H9 (cell line): ENCODE measurements at regions not wholly inside any gene's neighbourhood (a gene's known extent, or its start where the extent isn't known, plus 50 kb on each side); places are given as distances from the start of the nearest gene placed in this dataset.

Source experiments
- DNase-seq: peaks from one replicate; pipeline ENCODE4 v3.0.0-alpha.2; 2017
- H2AFZ ChIP-seq: one replicate; pipeline ENCODE4 v1.6.1; 2013; ENCODE audit warnings: mild to moderate bottlenecking, low read length, control low read depth, moderate library complexity
- H2AK5ac ChIP-seq: 2 replicates; pipeline ENCODE4 v1.6.1; 2013; ENCODE audit warnings: low read length, control low read depth, mixed read lengths; ENCODE audit not compliant: insufficient read length
- H2BK120ac ChIP-seq: one replicate; pipeline ENCODE4 v1.6.1; 2013; ENCODE audit warnings: low read depth, mild to moderate bottlenecking, low read length, control low read depth, inconsistent platforms; ENCODE audit not compliant: poor library complexity, severe bottlenecking
- H2BK12ac ChIP-seq: 2 replicates; pipeline ENCODE4 v1.6.1; 2013; ENCODE audit warnings: low read length, control low read depth, mixed read lengths, low read depth; ENCODE audit not compliant: insufficient read length
- H2BK15ac ChIP-seq: 2 replicates; pipeline ENCODE4 v1.6.1; 2013; ENCODE audit warnings: low read depth, low read length, control low read depth
- H2BK20ac ChIP-seq: one replicate; pipeline ENCODE4 v1.6.1; 2013; ENCODE audit warnings: low read depth, mild to moderate bottlenecking, low read length, control low read depth, inconsistent platforms; ENCODE audit not compliant: poor library complexity, severe bottlenecking
- H2BK5ac ChIP-seq: 2 replicates; pipeline ENCODE4 v1.6.1; 2013; ENCODE audit warnings: low read length, control low read depth, mixed read lengths; ENCODE audit not compliant: insufficient read length
- H3K14ac ChIP-seq: 2 replicates; pipeline ENCODE4 v1.6.1; 2013; ENCODE audit warnings: low read length, control low read depth; ENCODE audit not compliant: insufficient read depth
- H3K18ac ChIP-seq: 2 replicates; pipeline ENCODE4 v1.6.1; 2013; ENCODE audit warnings: low read depth, mild to moderate bottlenecking, mixed read lengths, low read length, control low read depth; ENCODE audit not compliant: insufficient read length
- H3K23ac ChIP-seq: 2 replicates; pipeline ENCODE4 v1.6.1; 2013; ENCODE audit warnings: low read length, control low read depth, mixed read lengths, low read depth; ENCODE audit not compliant: insufficient read length
- H3K23me2 ChIP-seq: 2 replicates; pipeline ENCODE4 v1.6.1; 2013; ENCODE audit warnings: low read depth, mild to moderate bottlenecking, mixed read lengths, low read length, control low read depth; ENCODE audit not compliant: insufficient read length, poor library complexity, severe bottlenecking
- H3K27ac ChIP-seq: 2 replicates; pipeline ENCODE4 v1.5.1; 2013; ENCODE audit warnings: low read length, control low read depth, mixed read lengths, low read depth; ENCODE audit not compliant: insufficient read length
- H3K27me3 ChIP-seq: 2 replicates; pipeline ENCODE4 v1.6.1; 2013; ENCODE audit warnings: low read length, control low read depth, inconsistent platforms; ENCODE audit not compliant: insufficient read depth
- H3K4ac ChIP-seq: 2 replicates; pipeline ENCODE4 v1.6.1; 2013; ENCODE audit warnings: low read depth, mild to moderate bottlenecking, control low read depth, inconsistent platforms, low read length, moderate library complexity
- H3K4me1 ChIP-seq: 2 replicates; pipeline ENCODE4 v1.6.1; 2013; ENCODE audit warnings: low read length, control low read depth, inconsistent platforms; ENCODE audit not compliant: insufficient read depth
- H3K4me2 ChIP-seq: 2 replicates; pipeline ENCODE4 v1.6.1; 2013; ENCODE audit warnings: low read length, control low read depth, mixed read lengths; ENCODE audit not compliant: insufficient read length, insufficient read depth
- H3K56ac ChIP-seq: 2 replicates; pipeline ENCODE4 v1.6.1; 2013; ENCODE audit warnings: low read depth, mild to moderate bottlenecking, mixed read lengths, low read length, control low read depth; ENCODE audit not compliant: insufficient read length
- H3K79me1 ChIP-seq: 2 replicates; pipeline ENCODE4 v1.6.1; 2013; ENCODE audit warnings: low read depth, mild to moderate bottlenecking, moderate library complexity, low read length, control low read depth, inconsistent platforms; ENCODE audit not compliant: insufficient read depth, poor library complexity, severe bottlenecking
- H3K79me2 ChIP-seq: 2 replicates; pipeline ENCODE4 v1.6.1; 2013; ENCODE audit warnings: low read length, control low read depth, inconsistent platforms; ENCODE audit not compliant: insufficient read depth
- H3K9ac ChIP-seq: 2 replicates; pipeline ENCODE4 v1.6.1; 2013; ENCODE audit warnings: low read length, control low read depth, mixed read lengths; ENCODE audit not compliant: insufficient read length; ENCODE audit errors: extremely low read depth
- H3K9me3 ChIP-seq: one replicate; pipeline ENCODE4 v1.6.1; 2013; ENCODE audit warnings: low read depth, low read length, inconsistent platforms; ENCODE audit not compliant: control insufficient read depth
- H3T11ph ChIP-seq: one replicate; pipeline ENCODE4 v1.6.1; 2013; ENCODE audit warnings: mild to moderate bottlenecking, low read length, control low read depth, inconsistent platforms
- H4K20me1 ChIP-seq: one replicate; pipeline ENCODE4 v1.6.1; 2013; ENCODE audit not compliant: control insufficient read depth, insufficient read length, insufficient read depth
- H4K5ac ChIP-seq: 2 replicates; pipeline ENCODE4 v1.6.1; 2013; ENCODE audit warnings: low read depth, mild to moderate bottlenecking, mixed read lengths, low read length, control low read depth; ENCODE audit not compliant: insufficient read length
- H4K8ac ChIP-seq: replicated peaks from 2 replicates; pipeline ENCODE4 v1.6.1; 2013; ENCODE audit warnings: low read length, control low read depth, mixed read lengths, low read depth; ENCODE audit not compliant: insufficient read length
- H4K91ac ChIP-seq: 2 replicates; pipeline ENCODE4 v1.6.1; 2013; ENCODE audit warnings: low read depth, mild to moderate bottlenecking, moderate library complexity, mixed read lengths, low read length, control low read depth; ENCODE audit not compliant: insufficient read length
- H3K27ac Mint-ChIP-seq, 3 experiments: 2 replicates in 2 of 3; 3 replicates in 1 of 3; pipeline ENCODE4 v1.8.0; 2020 to 2021; ENCODE audit warnings: mixed read lengths in 3 of 3, mild to moderate bottlenecking in 1 of 3, moderate library complexity in 1 of 3
- H3K27me3 Mint-ChIP-seq: 2 replicates; pipeline ENCODE4 v1.8.0; 2021; ENCODE audit warnings: low read depth, mild to moderate bottlenecking, moderate library complexity, mixed read lengths
- H3K36me3 Mint-ChIP-seq, 3 experiments: 2 replicates in 2 of 3; 3 replicates in 1 of 3; pipeline ENCODE4 v1.8.0; 2020 to 2021; ENCODE audit warnings: low read depth in 3 of 3, mixed read lengths in 3 of 3; ENCODE audit not compliant: insufficient read depth in 1 of 3
- H3K4me1 Mint-ChIP-seq, 2 experiments: 2 replicates each; pipeline ENCODE4 v1.8.0; 2020; ENCODE audit warnings: mixed read lengths in 2 of 2
- H3K4me3 Mint-ChIP-seq, 2 experiments: 2 replicates in 1 of 2; 3 replicates in 1 of 2; pipeline ENCODE4 v1.8.0; 2020 to 2021; ENCODE audit warnings: mild to moderate bottlenecking in 2 of 2, mixed read lengths in 2 of 2, moderate library complexity in 1 of 2
- H3K9me3 Mint-ChIP-seq, 2 experiments: 2 replicates in 1 of 2; 3 replicates in 1 of 2; pipeline ENCODE4 v1.8.0; 2020; ENCODE audit warnings: mild to moderate bottlenecking in 2 of 2, mixed read lengths in 2 of 2, moderate library complexity in 1 of 2
- CTCF ChIP-seq: fragments of 200-600 bp; sonication (generic); conservative IDR thresholded peaks from 3 replicates; pipeline ENCODE4 v1.8.0; 2021; ENCODE audit warnings: antibody characterized with exemption, mild to moderate bottlenecking

GRCh38 chr21:24110846-24111245, 1496.4 kb downstream of the MRPL39 start:
- Histone ChIP-seq H3K79me2 (no peaks in the 10 kb centered on the region), H4K91ac (no peak overlapping the region), H3K4ac (no peak overlapping the region), H3K79me1 (no peaks in the 10 kb centered on the region), H3K23ac (no peak overlapping the region), H3K18ac (no peak overlapping the region), H3K27me3 (no peaks in the 10 kb centered on the region), H2AK5ac (no peak overlapping the region), H3T11ph (no peak overlapping the region), H4K5ac (no peak overlapping the region), H2BK120ac (no peak overlapping the region), H4K20me1 (no peaks in the 10 kb centered on the region), H3K56ac (no peak overlapping the region), H2BK15ac (no peak overlapping the region), H3K27ac (no peak overlapping the region), H3K23me2 (no peaks in the 10 kb centered on the region), H3K4me2 (no peak overlapping the region), H2BK20ac (no peak overlapping the region), H2BK5ac (no peak overlapping the region), H3K4me1 (no peaks in the 10 kb centered on the region), H3K9me3 (no peaks in the 10 kb centered on the region), H3K14ac (no peak overlapping the region), H3K9ac (no peak overlapping the region), H4K8ac (no peak overlapping the region), H2AFZ (no peak overlapping the region), H2BK12ac (no peak overlapping the region)
- no peak for TF ChIP-seq CTCF
- no peak for DNase-seq
- Mint-ChIP-seq H3K36me3 (peaks cover 0 to 10% (median 0%) of the 10 kb centered on the region in 3 experiments; a peak in 3 of 7 replicates), H3K27me3 (peaks cover 2% of the 10 kb centered on the region; the same call in 1 of the 2 replicates), H3K27ac (no peak overlapping the region), H3K4me1 (no peaks in the 10 kb centered on the region), H3K9me3 (peaks cover 41 to 53% of the 10 kb centered on the region in 2 experiments), H3K4me3 (no peak overlapping the region)
